ENCODE measurements at regions not wholly inside any gene's neighbourhood (a gene's known extent, or its start where the extent isn't known, plus 50 kb on each side); places are given as distances from the start of the nearest gene placed in this dataset.

- H3K23me2 ChIP-seq (ENCODE audit: low read depth, low read length), result no peaks in the 10 kb centered on the region
- no peak overlapping the region for H3K14ac ChIP-seq (ENCODE audit: insufficient read length)
- H3K4me1 ChIP-seq (replicated peaks in 1 of 4; ENCODE audit: control insufficient read depth in 3 of 4, insufficient read depth in 4 of 4, low read length in 3 of 4), result peaks cover 0 to 6% (median 3%) of the 10 kb centered on the region in 4 experiments; a peak in 3 of 7 replicates
- peak overlapping the region; percentile 88; the same call in 1 of the 2 replicates for H2BK20ac ChIP-seq (ENCODE audit: low read length)
- H2BK12ac ChIP-seq (ENCODE audit: low read depth, low read length), result no peak overlapping the region; the same call in 1 of the 2 replicates
- H4K5ac ChIP-seq (ENCODE audit: insufficient read length, low read depth, low read length), result no peak overlapping the region
- no peaks in the 10 kb centered on the region for H3K36me3 ChIP-seq (ENCODE audit: control insufficient read depth in 2 of 4, insufficient read depth in 4 of 4, low read length in 3 of 4)
- H3K27me3 ChIP-seq (replicated peaks in 1 of 4; ENCODE audit: control insufficient read depth in 3 of 4, extremely low read depth in 1 of 4, insufficient read depth in 3 of 4, low read length in 3 of 4), result no peaks in the 10 kb centered on the region
- no peak overlapping the region for H3K18ac ChIP-seq (ENCODE audit: extremely low read depth, low read length)
- no peak overlapping the region for H2BK120ac ChIP-seq (replicated peaks; ENCODE audit: low read depth, low read length)
- 92% methylated on average over 4 of the region's 4 CpGs; no CpG with 5 or more reads in 1 of the 2 experiments for WGBS, 2 experiments (ENCODE audit: extremely low coverage in 1 of 2, insufficient coverage in 1 of 2, insufficient read length in 1 of 2, insufficient replicate concordance in 2 of 2, low coverage in 1 of 2, low lambda C conversion rate in 2 of 2, missing lambda C conversion rate in 1 of 2)
- H3K4me2 ChIP-seq (ENCODE audit: insufficient read depth in 1 of 2, low read depth in 2 of 2, low read length in 2 of 2), result no peak overlapping the region
- H3K4me3 ChIP-seq (ENCODE audit: extremely low read depth in 1 of 4, insufficient read depth in 2 of 4, low read depth in 3 of 4, low read length in 4 of 4), result no peak overlapping the region
- no peak overlapping the region for H2AK5ac ChIP-seq (ENCODE audit: low read depth, low read length)
- no peak overlapping the region for H3K23ac ChIP-seq (ENCODE audit: insufficient read length)
- TF ChIP-seq BRCA1 (IDR thresholded peaks at IDR 0.05; ENCODE audit: low read depth, low read length), result no peak
- peak; percentile 69; the same call in 1 of the 2 replicates for TF ChIP-seq CEBPB (IDR thresholded peaks at IDR 0.05; ENCODE audit: low read depth, low read length)
- TF ChIP-seq EZH2 (IDR thresholded peaks at IDR 0.05; ENCODE audit: low read depth, low read length, severe bottlenecking), result no peak
- no peak for TF ChIP-seq POU5F1 (IDR thresholded peaks at IDR 0.05; ENCODE audit: low read depth, low read length)
- TF ChIP-seq POLR2AphosphoS5 (IDR thresholded peaks at IDR 0.05; ENCODE audit: low read depth, low read length), result no peak
- no peak for TF ChIP-seq GTF2F1 (IDR thresholded peaks at IDR 0.05; ENCODE audit: borderline replicate concordance, low read depth, low read length)
- TF ChIP-seq EGR1 (IDR thresholded peaks at IDR 0.05; ENCODE audit: borderline replicate concordance, low read depth, low read length), result no peak
- no peak overlapping the region for H2BK5ac ChIP-seq (ENCODE audit: low read depth, low read length)
- POLR2A ChIA-PET (ENCODE audit: partially characterized antibody), result no interaction called here
- H3K27ac ChIP-seq (ENCODE audit: low read depth, low read length), result no peak overlapping the region
- H3K9me3 ChIP-seq (ENCODE audit: insufficient read depth in 2 of 2, low read depth in 1 of 2, low read length in 1 of 2), result no peaks in the 10 kb centered on the region
- CTCF ChIA-PET (ENCODE audit: partially characterized antibody), result no interaction called here
- no peak overlapping the region for H3K56ac ChIP-seq (replicated peaks; ENCODE audit: insufficient read length, low read depth, low read length)
- H3K79me1 ChIP-seq (ENCODE audit: low read depth, low read length), result no peaks in the 10 kb centered on the region
- no peak overlapping the region for H3K4ac ChIP-seq (replicated peaks; ENCODE audit: insufficient read length, low read depth, low read length)
- H2BK15ac ChIP-seq (ENCODE audit: low read length), result 0 out of 2 replicates have a peak overlapping the region, but pooled peaks have one; percentile 20
- no peaks in the 10 kb centered on the region for H3K79me2 ChIP-seq (ENCODE audit: control insufficient read depth in 1 of 2, insufficient read depth in 2 of 2, low read length in 2 of 2)
- H3K9ac ChIP-seq (replicated peaks in 1 of 4; ENCODE audit: extremely low read depth in 1 of 4, low read depth in 3 of 4, low read length in 3 of 4), result no peak overlapping the region
- H4K20me1 ChIP-seq (replicated peaks in 1 of 2; ENCODE audit: control insufficient read depth in 1 of 2, insufficient read depth in 2 of 2, low read length in 2 of 2), result no peaks in the 10 kb centered on the region
- H4K8ac ChIP-seq (ENCODE audit: extremely low read depth, insufficient read depth, low read length), result no peak overlapping the region
- H2AFZ ChIP-seq (ENCODE audit: low read length), result no peak overlapping the region
- no peak overlapping the region for H4K91ac ChIP-seq (replicated peaks; ENCODE audit: insufficient read length, low read length)
- DNase-seq (ENCODE audit: low read depth in 1 of 2, low spot score in 2 of 2), result no peak
- no peak for FAIRE-seq
Measured at GRCh38 chr18:65941482-65941881, 190.7 kb downstream of the CDH7 start.
